Kidney (tissue), 13 donors: ENCODE measurements at regions not wholly inside any gene's neighbourhood (a gene's known extent, or its start where the extent isn't known, plus 50 kb on each side); places are given as distances from the start of the nearest gene placed in this dataset.

Source experiments
- DNase-seq, 5 donors: peaks; one replicate each; pipeline ENCODE4 v3.0.0-alpha.2; 2013 to 2020
- FAIRE-seq: peaks from 2 replicates; lab custom pipeline; 2012; peaks lifted over from hg19 to GRCh38; lab: Jason Lieb, UNC
- H3K27ac ChIP-seq, 2 donors: one replicate each; pipeline ENCODE4 v1.7.0; 2013; ENCODE audit warnings: low read depth in 2 of 2, low read length in 2 of 2, inconsistent platforms in 1 of 2
- H3K27me3 ChIP-seq: one replicate; pipeline ENCODE4 v1.7.1; 2013; ENCODE audit warnings: low read length, inconsistent platforms; ENCODE audit not compliant: control insufficient read depth, insufficient read depth
- H3K36me3 ChIP-seq, 3 donors: one replicate each; pipeline versions ENCODE4 v1.7.0 to v1.7.1; 2013; ENCODE audit warnings: low read length in 3 of 3, control low read depth in 1 of 3, inconsistent platforms in 1 of 3; ENCODE audit not compliant: insufficient read depth in 3 of 3, control insufficient read depth in 2 of 3
- H3K4me1 ChIP-seq, 3 donors: one replicate each; pipeline versions ENCODE4 v1.7.0 to v1.7.1; 2013; ENCODE audit warnings: low read length in 3 of 3, inconsistent platforms in 1 of 3, low read depth in 1 of 3; ENCODE audit not compliant: control insufficient read depth in 2 of 3, insufficient read depth in 2 of 3
- H3K4me3 ChIP-seq, 3 donors: one replicate each; pipeline versions ENCODE4 v1.7.0 to v1.8.1; 2013; ENCODE audit warnings: low read length in 3 of 3, control low read depth in 1 of 3, inconsistent platforms in 1 of 3
- H3K9ac ChIP-seq, 3 donors: one replicate each; pipeline versions ENCODE4 v1.7.0 to v1.7.1; 2013; ENCODE audit warnings: low read length in 3 of 3, control low read depth in 1 of 3, inconsistent platforms in 1 of 3
- H3K9me3 ChIP-seq, 3 donors: one replicate each; pipeline versions ENCODE4 v1.7.0 to v1.7.1; 2013; ENCODE audit warnings: low read length in 3 of 3, control low read depth in 1 of 3, inconsistent platforms in 1 of 3; ENCODE audit not compliant: control insufficient read depth in 2 of 3, insufficient read depth in 1 of 3
- intact Hi-C: fragments of 100-400 bp; cut with DNase I; formaldehyde crosslinking; loops from one replicate; pipeline ENCODE4 v1.11.1; 2022
- TF ChIP-seq, protein P1 (sequence below): IDR thresholded peaks from 3 replicates; pipeline ENCODE4 v1.5.1; 2012; ENCODE audit warnings: mild to moderate bottlenecking, moderate library complexity, borderline replicate concordance; ENCODE audit not compliant: insufficient read depth; ENCODE audit errors: extremely low read depth
- donor health status: control.
- donor health status: control.
- donor health status: control.
- donor health status: control.
- donor health status: control.
- donor health status: DM: yes; HTN: yes; CAD: no.
- donor health status: Normal renal cell carcinoma (clear cell type).

DNA sequence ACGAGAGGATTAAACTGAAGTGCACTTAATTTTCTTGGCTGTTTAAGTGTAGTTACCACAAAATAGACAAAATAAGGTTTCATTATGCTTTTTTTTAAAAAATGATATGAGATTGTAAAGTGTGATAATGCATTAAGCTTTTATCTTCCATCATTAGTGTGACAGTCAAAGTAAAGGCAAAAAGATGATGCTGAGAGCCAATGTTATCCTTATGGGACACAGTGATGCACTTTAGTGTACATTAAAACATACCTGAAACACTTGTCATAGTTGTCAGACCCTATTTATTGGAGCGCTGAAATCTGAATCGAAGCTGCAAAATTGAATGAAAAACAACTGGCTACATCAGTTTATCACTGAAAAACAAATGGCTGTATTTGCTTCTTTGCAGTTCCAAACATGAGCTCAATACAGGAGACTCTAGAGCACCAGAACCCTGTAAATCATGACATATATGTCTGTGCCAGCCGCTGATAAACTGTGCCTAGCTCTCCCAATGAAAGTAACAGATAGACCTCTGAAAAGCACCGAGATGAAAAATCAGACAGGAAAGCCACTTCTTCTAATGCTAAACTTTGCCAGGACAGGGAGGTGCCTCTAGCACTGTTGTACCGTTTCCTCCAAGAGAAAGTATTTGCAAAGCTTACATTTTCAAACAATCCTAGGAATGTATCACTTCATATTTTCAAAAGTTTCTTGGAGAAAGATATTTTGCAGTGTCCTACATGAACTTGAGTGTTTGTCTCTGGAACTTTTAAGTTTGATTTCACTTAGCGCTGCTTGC, 120.7 kb upstream of the TMPRSS15 start:
- no peak for DNase-seq

DNA sequence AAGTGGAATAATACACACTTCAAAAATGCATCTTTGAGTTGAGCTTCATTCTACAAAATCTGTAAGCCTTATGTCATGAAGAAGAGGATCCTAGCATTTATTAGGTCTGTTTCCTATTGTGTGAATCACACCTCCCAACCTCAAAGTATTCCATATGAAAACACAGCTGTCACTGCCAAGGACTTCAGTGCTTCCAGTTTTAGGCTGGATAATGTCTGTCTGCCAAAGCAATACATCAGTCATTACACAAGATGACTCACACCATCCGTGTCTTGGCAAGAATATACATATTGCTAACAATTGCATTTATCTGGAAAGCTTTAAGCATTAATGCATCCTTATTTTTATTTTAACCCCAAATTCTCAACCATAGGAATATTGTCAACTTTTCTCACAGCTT, 125.7 kb upstream of the TMPRSS15 start:
- TF ChIP-seq, protein P1, sequence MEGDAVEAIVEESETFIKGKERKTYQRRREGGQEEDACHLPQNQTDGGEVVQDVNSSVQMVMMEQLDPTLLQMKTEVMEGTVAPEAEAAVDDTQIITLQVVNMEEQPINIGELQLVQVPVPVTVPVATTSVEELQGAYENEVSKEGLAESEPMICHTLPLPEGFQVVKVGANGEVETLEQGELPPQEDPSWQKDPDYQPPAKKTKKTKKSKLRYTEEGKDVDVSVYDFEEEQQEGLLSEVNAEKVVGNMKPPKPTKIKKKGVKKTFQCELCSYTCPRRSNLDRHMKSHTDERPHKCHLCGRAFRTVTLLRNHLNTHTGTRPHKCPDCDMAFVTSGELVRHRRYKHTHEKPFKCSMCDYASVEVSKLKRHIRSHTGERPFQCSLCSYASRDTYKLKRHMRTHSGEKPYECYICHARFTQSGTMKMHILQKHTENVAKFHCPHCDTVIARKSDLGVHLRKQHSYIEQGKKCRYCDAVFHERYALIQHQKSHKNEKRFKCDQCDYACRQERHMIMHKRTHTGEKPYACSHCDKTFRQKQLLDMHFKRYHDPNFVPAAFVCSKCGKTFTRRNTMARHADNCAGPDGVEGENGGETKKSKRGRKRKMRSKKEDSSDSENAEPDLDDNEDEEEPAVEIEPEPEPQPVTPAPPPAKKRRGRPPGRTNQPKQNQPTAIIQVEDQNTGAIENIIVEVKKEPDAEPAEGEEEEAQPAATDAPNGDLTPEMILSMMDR = no peak
- no peaks in the 10 kb centered on the region for H3K36me3 ChIP-seq
- no peak overlapping the region for H3K27ac ChIP-seq
- H3K4me1 ChIP-seq = no peaks in the 10 kb centered on the region
- H3K4me3 ChIP-seq = no peak overlapping the region
- no peaks in the 10 kb centered on the region for H3K27me3 ChIP-seq
- FAIRE-seq = no peak
- intact Hi-C loops = no loop called here
- H3K9me3 ChIP-seq = no peaks in the 10 kb centered on the region
- H3K9ac ChIP-seq = no peak overlapping the region
- no peak for DNase-seq

More for the DNA sequence above, 120.7 kb upstream of the TMPRSS15 start:
- no peak overlapping the region for H3K9ac ChIP-seq
- intact Hi-C loops = no loop called here
- no peak for FAIRE-seq
- no peak overlapping the region for H3K27ac ChIP-seq
- H3K27me3 ChIP-seq = no peaks in the 10 kb centered on the region
- no peaks in the 10 kb centered on the region for H3K4me1 ChIP-seq
- no peaks in the 10 kb centered on the region for H3K9me3 ChIP-seq
- no peaks in the 10 kb centered on the region for H3K36me3 ChIP-seq
- no peak overlapping the region for H3K4me3 ChIP-seq
- TF ChIP-seq, protein P1 = no peak

DNA sequence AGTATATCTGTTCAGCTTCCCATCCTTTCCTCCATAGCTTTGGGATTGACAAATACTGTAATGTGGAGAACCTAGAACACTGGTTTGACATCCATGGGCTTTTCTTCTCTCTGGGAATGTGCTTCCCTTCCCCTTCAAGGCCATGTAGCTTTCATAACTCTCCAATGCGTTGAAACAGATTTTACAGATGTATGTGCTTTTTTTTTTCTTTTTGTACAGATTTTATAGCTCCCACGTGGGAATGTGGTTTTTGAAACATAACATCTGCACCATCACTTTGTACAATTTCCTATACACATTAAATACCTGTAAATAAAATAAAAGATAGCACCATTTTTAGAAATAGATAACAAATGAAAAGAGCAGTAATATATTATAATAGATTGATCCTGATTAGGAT, 138.5 kb upstream of the TMPRSS15 start:
- Histone ChIP-seq H3K4me1 (no peaks in the 10 kb centered on the region), H3K27ac (no peak overlapping the region), H3K9me3 (no peaks in the 10 kb centered on the region), H3K4me3 (no peak overlapping the region), H3K9ac (no peak overlapping the region), H3K36me3 (no peaks in the 10 kb centered on the region), H3K27me3 (no peaks in the 10 kb centered on the region)
- FAIRE-seq = no peak
- DNase-seq = no peak
- intact Hi-C loops = no loop called here
- TF ChIP-seq, protein P1 = no peak
